ENCODE measurements at regions not wholly inside any gene's neighbourhood (a gene's known extent, or its start where the extent isn't known, plus 50 kb on each side); places are given as distances from the start of the nearest gene placed in this dataset.

DNA sequence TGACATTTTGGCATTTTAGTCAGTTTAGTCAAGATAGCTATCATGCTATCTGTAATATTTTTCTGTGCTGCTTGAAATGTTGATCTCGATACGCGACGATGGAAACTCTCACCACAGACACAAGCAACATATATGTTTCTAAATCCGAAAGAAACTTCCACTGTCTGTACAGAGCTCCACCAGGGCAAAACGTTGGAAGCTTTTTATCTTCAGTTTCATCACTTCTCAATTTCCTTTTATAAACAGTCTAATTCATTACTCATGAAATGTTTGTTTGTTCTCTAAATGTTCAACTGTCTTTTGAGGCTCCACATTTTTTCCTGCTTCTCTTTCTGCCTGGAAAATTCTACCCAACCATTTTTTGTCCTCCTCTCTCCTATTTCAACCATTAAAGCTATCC, 737.6 kb downstream of the SLC16A7 start:
- Histone ChIP-seq H3K36me3 (ENCODE audit: control insufficient read depth in 2 of 2, insufficient read depth in 1 of 2, low read length in 2 of 2) (no peaks in the 10 kb centered on the region), H3K4me1 (ENCODE audit: control insufficient read depth, insufficient read depth, low read length) (no peaks in the 10 kb centered on the region), H3K4me3 (ENCODE audit: low read depth, low read length) (no peak overlapping the region), H3K9me3 (ENCODE audit: control insufficient read depth, insufficient read depth, low read depth, low read length) (no peaks in the 10 kb centered on the region), H3K27ac (ENCODE audit: extremely low read depth, low read depth, low read length) (no peak overlapping the region)
- POLR2A ChIA-PET = no interaction called here
- CTCF ChIA-PET = no interaction called here
- TF ChIP-seq ZNF174 (tag by site-specific recombination; IDR thresholded peaks at IDR 0.05) (no peak), KLF17 (tag by site-specific recombination; IDR thresholded peaks at IDR 0.05) (no peak), KLF8 (tag by site-specific recombination; IDR thresholded peaks at IDR 0.05) (no peak), ZNF704 (tag by site-specific recombination; IDR thresholded peaks at IDR 0.05) (no peak), YY2 (tag by site-specific recombination; IDR thresholded peaks at IDR 0.05) (no peak), ZNF629 (tag by site-specific recombination; IDR thresholded peaks at IDR 0.05) (no peak), ZNF529 (tag by site-specific recombination; IDR thresholded peaks at IDR 0.05; ENCODE audit: insufficient replicate concordance) (no peak), ZNF670 (tag by site-specific recombination; IDR thresholded peaks at IDR 0.05; ENCODE audit: low read depth) (no peak), ZNF621 (tag by site-specific recombination; IDR thresholded peaks at IDR 0.05) (no peak), ZNF114 (tag by site-specific recombination; IDR thresholded peaks at IDR 0.05) (no peak), ZNF521 (tag by site-specific recombination; IDR thresholded peaks at IDR 0.05) (no peak), KLF1 (tag by site-specific recombination; IDR thresholded peaks at IDR 0.05) (no peak), ZNF580 (tag by site-specific recombination; IDR thresholded peaks at IDR 0.05) (no peak), GLIS1 (tag by site-specific recombination; IDR thresholded peaks at IDR 0.05) (no peak), ZNF324 (tag by site-specific recombination; IDR thresholded peaks at IDR 0.05) (no peak), INSM2 (tag by site-specific recombination; IDR thresholded peaks at IDR 0.05) (no peak), ZBTB8A (tag by site-specific recombination; IDR thresholded peaks at IDR 0.05) (no peak)

- Histone ChIP-seq H3K9me3 (ENCODE audit: control insufficient read depth, insufficient read depth, low read depth, low read length) (no peaks in the 10 kb centered on the region), H3K27ac (ENCODE audit: extremely low read depth, low read depth, low read length) (no peak overlapping the region), H3K4me1 (ENCODE audit: control insufficient read depth, insufficient read depth, low read length) (no peaks in the 10 kb centered on the region), H3K36me3 (ENCODE audit: control insufficient read depth in 2 of 2, insufficient read depth in 1 of 2, low read length in 2 of 2) (no peaks in the 10 kb centered on the region), H3K4me3 (ENCODE audit: low read depth, low read length) (no peak overlapping the region)
- ChIA-PET POLR2A (no interaction called here), CTCF (interaction anchor here (0.7 kb wide), 1 partner anchor 8 kb away, joined by 3 read pairs; no protein-coding TSS in a partner anchor)
- TF ChIP-seq ZNF302 (tag by site-specific recombination; IDR thresholded peaks at IDR 0.05; ENCODE audit: low read depth) = no peak
- no peak for TF ChIP-seq ZNF488 (tag by site-specific recombination; IDR thresholded peaks at IDR 0.05)
Measured at GRCh38 chr12:60335745-60336144, 739.9 kb downstream of the SLC16A7 start.

Data from HEK293 (cell line).